H9 (cell line): ENCODE measurements at regions not wholly inside any gene's neighbourhood (a gene's known extent, or its start where the extent isn't known, plus 50 kb on each side); places are given as distances from the start of the nearest gene placed in this dataset.

Source experiments
- DNase-seq: peaks from one replicate; pipeline ENCODE4 v3.0.0-alpha.2; 2017
- H2AFZ ChIP-seq: one replicate; pipeline ENCODE4 v1.6.1; 2013; ENCODE audit warnings: mild to moderate bottlenecking, low read length, control low read depth, moderate library complexity
- H2AK5ac ChIP-seq: 2 replicates; pipeline ENCODE4 v1.6.1; 2013; ENCODE audit warnings: low read length, control low read depth, mixed read lengths; ENCODE audit not compliant: insufficient read length
- H2BK120ac ChIP-seq: one replicate; pipeline ENCODE4 v1.6.1; 2013; ENCODE audit warnings: low read depth, mild to moderate bottlenecking, low read length, control low read depth, inconsistent platforms; ENCODE audit not compliant: poor library complexity, severe bottlenecking
- H2BK12ac ChIP-seq: 2 replicates; pipeline ENCODE4 v1.6.1; 2013; ENCODE audit warnings: low read length, control low read depth, mixed read lengths, low read depth; ENCODE audit not compliant: insufficient read length
- H2BK15ac ChIP-seq: 2 replicates; pipeline ENCODE4 v1.6.1; 2013; ENCODE audit warnings: low read depth, low read length, control low read depth
- H2BK20ac ChIP-seq: one replicate; pipeline ENCODE4 v1.6.1; 2013; ENCODE audit warnings: low read depth, mild to moderate bottlenecking, low read length, control low read depth, inconsistent platforms; ENCODE audit not compliant: poor library complexity, severe bottlenecking
- H2BK5ac ChIP-seq: 2 replicates; pipeline ENCODE4 v1.6.1; 2013; ENCODE audit warnings: low read length, control low read depth, mixed read lengths; ENCODE audit not compliant: insufficient read length
- H3K14ac ChIP-seq: 2 replicates; pipeline ENCODE4 v1.6.1; 2013; ENCODE audit warnings: low read length, control low read depth; ENCODE audit not compliant: insufficient read depth
- H3K18ac ChIP-seq: 2 replicates; pipeline ENCODE4 v1.6.1; 2013; ENCODE audit warnings: low read depth, mild to moderate bottlenecking, mixed read lengths, low read length, control low read depth; ENCODE audit not compliant: insufficient read length
- H3K23ac ChIP-seq: 2 replicates; pipeline ENCODE4 v1.6.1; 2013; ENCODE audit warnings: low read length, control low read depth, mixed read lengths, low read depth; ENCODE audit not compliant: insufficient read length
- H3K23me2 ChIP-seq: 2 replicates; pipeline ENCODE4 v1.6.1; 2013; ENCODE audit warnings: low read depth, mild to moderate bottlenecking, mixed read lengths, low read length, control low read depth; ENCODE audit not compliant: insufficient read length, poor library complexity, severe bottlenecking
- H3K27ac ChIP-seq: 2 replicates; pipeline ENCODE4 v1.5.1; 2013; ENCODE audit warnings: low read length, control low read depth, mixed read lengths, low read depth; ENCODE audit not compliant: insufficient read length
- H3K27me3 ChIP-seq: 2 replicates; pipeline ENCODE4 v1.6.1; 2013; ENCODE audit warnings: low read length, control low read depth, inconsistent platforms; ENCODE audit not compliant: insufficient read depth
- H3K4ac ChIP-seq: 2 replicates; pipeline ENCODE4 v1.6.1; 2013; ENCODE audit warnings: low read depth, mild to moderate bottlenecking, control low read depth, inconsistent platforms, low read length, moderate library complexity
- H3K4me1 ChIP-seq: 2 replicates; pipeline ENCODE4 v1.6.1; 2013; ENCODE audit warnings: low read length, control low read depth, inconsistent platforms; ENCODE audit not compliant: insufficient read depth
- H3K4me2 ChIP-seq: 2 replicates; pipeline ENCODE4 v1.6.1; 2013; ENCODE audit warnings: low read length, control low read depth, mixed read lengths; ENCODE audit not compliant: insufficient read length, insufficient read depth
- H3K56ac ChIP-seq: 2 replicates; pipeline ENCODE4 v1.6.1; 2013; ENCODE audit warnings: low read depth, mild to moderate bottlenecking, mixed read lengths, low read length, control low read depth; ENCODE audit not compliant: insufficient read length
- H3K79me1 ChIP-seq: 2 replicates; pipeline ENCODE4 v1.6.1; 2013; ENCODE audit warnings: low read depth, mild to moderate bottlenecking, moderate library complexity, low read length, control low read depth, inconsistent platforms; ENCODE audit not compliant: insufficient read depth, poor library complexity, severe bottlenecking
- H3K79me2 ChIP-seq: 2 replicates; pipeline ENCODE4 v1.6.1; 2013; ENCODE audit warnings: low read length, control low read depth, inconsistent platforms; ENCODE audit not compliant: insufficient read depth
- H3K9ac ChIP-seq: 2 replicates; pipeline ENCODE4 v1.6.1; 2013; ENCODE audit warnings: low read length, control low read depth, mixed read lengths; ENCODE audit not compliant: insufficient read length; ENCODE audit errors: extremely low read depth
- H3K9me3 ChIP-seq: one replicate; pipeline ENCODE4 v1.6.1; 2013; ENCODE audit warnings: low read depth, low read length, inconsistent platforms; ENCODE audit not compliant: control insufficient read depth
- H3T11ph ChIP-seq: one replicate; pipeline ENCODE4 v1.6.1; 2013; ENCODE audit warnings: mild to moderate bottlenecking, low read length, control low read depth, inconsistent platforms
- H4K20me1 ChIP-seq: one replicate; pipeline ENCODE4 v1.6.1; 2013; ENCODE audit not compliant: control insufficient read depth, insufficient read length, insufficient read depth
- H4K5ac ChIP-seq: 2 replicates; pipeline ENCODE4 v1.6.1; 2013; ENCODE audit warnings: low read depth, mild to moderate bottlenecking, mixed read lengths, low read length, control low read depth; ENCODE audit not compliant: insufficient read length
- H4K8ac ChIP-seq: replicated peaks from 2 replicates; pipeline ENCODE4 v1.6.1; 2013; ENCODE audit warnings: low read length, control low read depth, mixed read lengths, low read depth; ENCODE audit not compliant: insufficient read length
- H4K91ac ChIP-seq: 2 replicates; pipeline ENCODE4 v1.6.1; 2013; ENCODE audit warnings: low read depth, mild to moderate bottlenecking, moderate library complexity, mixed read lengths, low read length, control low read depth; ENCODE audit not compliant: insufficient read length
- H3K27ac Mint-ChIP-seq, 3 experiments: 2 replicates in 2 of 3; 3 replicates in 1 of 3; pipeline ENCODE4 v1.8.0; 2020 to 2021; ENCODE audit warnings: mixed read lengths in 3 of 3, mild to moderate bottlenecking in 1 of 3, moderate library complexity in 1 of 3
- H3K27me3 Mint-ChIP-seq: 2 replicates; pipeline ENCODE4 v1.8.0; 2021; ENCODE audit warnings: low read depth, mild to moderate bottlenecking, moderate library complexity, mixed read lengths
- H3K36me3 Mint-ChIP-seq, 3 experiments: 2 replicates in 2 of 3; 3 replicates in 1 of 3; pipeline ENCODE4 v1.8.0; 2020 to 2021; ENCODE audit warnings: low read depth in 3 of 3, mixed read lengths in 3 of 3; ENCODE audit not compliant: insufficient read depth in 1 of 3
- H3K4me1 Mint-ChIP-seq, 2 experiments: 2 replicates each; pipeline ENCODE4 v1.8.0; 2020; ENCODE audit warnings: mixed read lengths in 2 of 2
- H3K4me3 Mint-ChIP-seq, 2 experiments: 2 replicates in 1 of 2; 3 replicates in 1 of 2; pipeline ENCODE4 v1.8.0; 2020 to 2021; ENCODE audit warnings: mild to moderate bottlenecking in 2 of 2, mixed read lengths in 2 of 2, moderate library complexity in 1 of 2
- H3K9me3 Mint-ChIP-seq, 2 experiments: 2 replicates in 1 of 2; 3 replicates in 1 of 2; pipeline ENCODE4 v1.8.0; 2020; ENCODE audit warnings: mild to moderate bottlenecking in 2 of 2, mixed read lengths in 2 of 2, moderate library complexity in 1 of 2
- CTCF ChIP-seq: fragments of 200-600 bp; sonication (generic); conservative IDR thresholded peaks from 3 replicates; pipeline ENCODE4 v1.8.0; 2021; ENCODE audit warnings: antibody characterized with exemption, mild to moderate bottlenecking
- WGBS: extraction: QIAGEN DNeasy Blood & Tissue Kit; methylation state at CpG from one replicate; pipeline ENCODE4 v1.1.7; 2013; ENCODE audit warnings: missing lambda C conversion rate, low lambda C conversion rate, mixed read lengths; ENCODE audit not compliant: insufficient read length; ENCODE audit errors: extremely low coverage; 5-methylcytosine and 5-hydroxymethylcytosine counted together

- no peaks in the 10 kb centered on the region for H3K9me3 ChIP-seq
- H3K36me3 Mint-ChIP-seq, result no peaks in the 10 kb centered on the region
- no peak overlapping the region for H2BK12ac ChIP-seq
- no peak overlapping the region for H4K5ac ChIP-seq
- H3K23ac ChIP-seq, result no peak overlapping the region
- H3K4ac ChIP-seq, result no peak overlapping the region
- no peaks in the 10 kb centered on the region for H3K79me2 ChIP-seq
- no peak overlapping the region for H3K18ac ChIP-seq
- no peak overlapping the region for H4K8ac ChIP-seq
- H3K23me2 ChIP-seq, result no peaks in the 10 kb centered on the region
- H3K9me3 Mint-ChIP-seq, result no peaks in the 10 kb centered on the region; a peak in 2 of 5 replicates
- H2BK5ac ChIP-seq, result no peak overlapping the region
- no CpG with 5 or more reads among the region's 7 CpGs for WGBS
- H3K9ac ChIP-seq, result no peak overlapping the region
- H3K4me2 ChIP-seq, result no peak overlapping the region
- H4K20me1 ChIP-seq, result no peaks in the 10 kb centered on the region
- no peak overlapping the region for H2BK20ac ChIP-seq
- no peak overlapping the region for H3K56ac ChIP-seq
- no peaks in the 10 kb centered on the region for H3K4me1 ChIP-seq
- H2AK5ac ChIP-seq, result no peak overlapping the region
- H2BK120ac ChIP-seq, result no peak overlapping the region
- no peak overlapping the region for H3K27ac ChIP-seq
- H3K4me1 Mint-ChIP-seq, result peaks cover 8 to 11% of the 10 kb centered on the region in 2 experiments
- no peak overlapping the region for H4K91ac ChIP-seq
- TF ChIP-seq CTCF, result no peak
- H2AFZ ChIP-seq, result no peak overlapping the region
- no peak overlapping the region for H3K14ac ChIP-seq
- no peak overlapping the region for H2BK15ac ChIP-seq
- H3K4me3 Mint-ChIP-seq, result no peak overlapping the region
- no peak for DNase-seq
- H3K27me3 Mint-ChIP-seq, result peaks cover 20% of the 10 kb centered on the region
- H3K27me3 ChIP-seq, result no peaks in the 10 kb centered on the region
- no peak overlapping the region for H3T11ph ChIP-seq
- peak overlapping the region in 1 of 3 experiments; percentile 20; a peak in 1 of 7 replicates for H3K27ac Mint-ChIP-seq
- no peaks in the 10 kb centered on the region for H3K79me1 ChIP-seq
Measured at GRCh38 chr10:104578671-104579070, 62.4 kb upstream of the SORCS3 start.
